ENCODE measurements at regions not wholly inside any gene's neighbourhood (a gene's known extent, or its start where the extent isn't known, plus 50 kb on each side); places are given as distances from the start of the nearest gene placed in this dataset.

- no peak for TF ChIP-seq CTCF (IDR thresholded peaks at IDR 0.05; ENCODE audit: insufficient read depth, low read depth, low read length)
- TF ChIP-seq EZH2 (IDR thresholded peaks at IDR 0.05; ENCODE audit: insufficient read depth, low read length): no peak
Observed at GRCh38 chr12:93300611-93301021, 77.1 kb upstream of the NUDT4 start.

All from astrocyte (in vitro differentiated cells and primary cell).